OCI-LY3 (cell line): ENCODE measurements at regions not wholly inside any gene's neighbourhood (a gene's known extent, or its start where the extent isn't known, plus 50 kb on each side); places are given as distances from the start of the nearest gene placed in this dataset.

Experiments used
- H2AFZ ChIP-seq: fragments of 200-600, 300-600 bp; shearing (Covaris generic); 2 replicates; pipeline ENCODE4 v1.6.0; 2014; ENCODE audit warnings: antibody characterized with exemption, low read depth, low read length
- H3K27ac ChIP-seq: fragments of 200-600, 300-600 bp; sonication (generic); 2 replicates; pipeline ENCODE4 v1.5.1; 2014; ENCODE audit warnings: mild to moderate bottlenecking, low read length, moderate library complexity, mixed read lengths
- H3K27me3 ChIP-seq: fragments of 200-600, 300-600 bp; sonication (generic); 2 replicates; pipeline ENCODE4 v1.6.1; 2014; ENCODE audit warnings: low read depth, low read length, mixed read lengths
- H3K36me3 ChIP-seq: fragments of 200-600, 300-600 bp; sonication (generic); replicated peaks from 2 replicates; pipeline ENCODE3; 2014; ENCODE audit warnings: low read depth, low read length, mixed read lengths
- H3K4me1 ChIP-seq: fragments of 300-600, 200-600 bp; sonication (generic); 2 replicates; pipeline ENCODE4 v1.6.1; 2014; ENCODE audit warnings: low read length, mixed read lengths
- H3K4me2 ChIP-seq: fragments of 200-600, 300-600 bp; sonication (generic); 2 replicates; pipeline ENCODE4 v1.6.1; 2014; ENCODE audit warnings: low read length, mixed read lengths
- H3K4me3 ChIP-seq: fragments of 300-600, 200-600 bp; sonication (generic); 2 replicates; pipeline ENCODE4 v1.5.1; 2014; ENCODE audit warnings: antibody characterized with exemption, mild to moderate bottlenecking, low read length, moderate library complexity
- H3K79me2 ChIP-seq: fragments of 300-600, 200-600 bp; shearing (Covaris generic); 2 replicates; pipeline ENCODE4 v1.6.1; 2014; ENCODE audit warnings: mild to moderate bottlenecking, low read length, mixed read lengths
- H3K9ac ChIP-seq: fragments of 300-600, 200-600 bp; shearing (Covaris generic); 2 replicates; pipeline ENCODE4 v1.6.0; 2014; ENCODE audit warnings: mild to moderate bottlenecking, low read length, moderate library complexity
- H3K9me3 ChIP-seq: fragments of 200-600, 300-600 bp; shearing (Covaris generic); 2 replicates; pipeline ENCODE4 v1.6.1; 2014; ENCODE audit warnings: low read length, mixed read lengths; ENCODE audit not compliant: insufficient read depth
- H4K20me1 ChIP-seq: fragments of 200-600, 300-600 bp; sonication (generic); 2 replicates; pipeline ENCODE4 v1.6.1; 2016; ENCODE audit warnings: low read length, mixed read lengths; ENCODE audit not compliant: insufficient read depth
- EZH2phosphoT487 ChIP-seq: fragments of 200-600 bp; shearing (Covaris generic); IDR thresholded peaks from 2 replicates; pipeline ENCODE4 v1.6.1; 2018; ENCODE audit warnings: antibody characterized with exemption, mixed run types, low read depth
- TF ChIP-seq, protein P1 (sequence below): fragments of 200-600, 300-600 bp; sonication (generic); IDR thresholded peaks from 2 replicates; pipeline ENCODE4 v1.5.1; 2014; ENCODE audit warnings: antibody characterized with exemption, low read length, low read depth

DNA sequence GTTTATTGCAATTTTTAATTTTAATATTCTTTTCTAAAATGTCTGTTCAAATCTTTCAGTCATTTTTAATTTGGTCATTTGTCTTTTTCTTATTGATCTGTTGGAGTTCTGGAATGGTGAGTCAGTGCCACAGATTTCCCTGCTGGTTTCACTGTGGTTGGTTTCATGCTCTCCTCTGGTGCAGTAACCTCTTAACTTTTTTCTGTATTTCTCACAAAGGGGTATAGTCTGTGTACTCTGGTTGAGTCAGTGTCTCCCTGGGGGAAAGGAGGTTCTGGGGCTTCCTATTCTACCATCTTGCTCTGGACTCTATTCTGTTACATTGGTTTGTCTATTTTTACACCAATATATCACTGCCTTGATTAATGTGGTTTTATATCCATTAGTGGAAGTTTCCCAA is 178.8 kb downstream of the CSNK1G3 start:
- Histone ChIP-seq H3K36me3 (no peaks in the 10 kb centered on the region), H3K27ac (no peak overlapping the region), H4K20me1 (no peaks in the 10 kb centered on the region), H3K27me3 (no peaks in the 10 kb centered on the region), H3K4me1 (peaks cover 7% of the 10 kb centered on the region), H3K4me2 (no peak overlapping the region), H3K9me3 (no peaks in the 10 kb centered on the region), H2AFZ (no peak overlapping the region), H3K4me3 (no peak overlapping the region), H3K79me2 (no peaks in the 10 kb centered on the region), H3K9ac (no peak overlapping the region)
- TF ChIP-seq EZH2phosphoT487, result no peak
- TF ChIP-seq, protein P1, sequence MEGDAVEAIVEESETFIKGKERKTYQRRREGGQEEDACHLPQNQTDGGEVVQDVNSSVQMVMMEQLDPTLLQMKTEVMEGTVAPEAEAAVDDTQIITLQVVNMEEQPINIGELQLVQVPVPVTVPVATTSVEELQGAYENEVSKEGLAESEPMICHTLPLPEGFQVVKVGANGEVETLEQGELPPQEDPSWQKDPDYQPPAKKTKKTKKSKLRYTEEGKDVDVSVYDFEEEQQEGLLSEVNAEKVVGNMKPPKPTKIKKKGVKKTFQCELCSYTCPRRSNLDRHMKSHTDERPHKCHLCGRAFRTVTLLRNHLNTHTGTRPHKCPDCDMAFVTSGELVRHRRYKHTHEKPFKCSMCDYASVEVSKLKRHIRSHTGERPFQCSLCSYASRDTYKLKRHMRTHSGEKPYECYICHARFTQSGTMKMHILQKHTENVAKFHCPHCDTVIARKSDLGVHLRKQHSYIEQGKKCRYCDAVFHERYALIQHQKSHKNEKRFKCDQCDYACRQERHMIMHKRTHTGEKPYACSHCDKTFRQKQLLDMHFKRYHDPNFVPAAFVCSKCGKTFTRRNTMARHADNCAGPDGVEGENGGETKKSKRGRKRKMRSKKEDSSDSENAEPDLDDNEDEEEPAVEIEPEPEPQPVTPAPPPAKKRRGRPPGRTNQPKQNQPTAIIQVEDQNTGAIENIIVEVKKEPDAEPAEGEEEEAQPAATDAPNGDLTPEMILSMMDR, result no peak

DNA sequence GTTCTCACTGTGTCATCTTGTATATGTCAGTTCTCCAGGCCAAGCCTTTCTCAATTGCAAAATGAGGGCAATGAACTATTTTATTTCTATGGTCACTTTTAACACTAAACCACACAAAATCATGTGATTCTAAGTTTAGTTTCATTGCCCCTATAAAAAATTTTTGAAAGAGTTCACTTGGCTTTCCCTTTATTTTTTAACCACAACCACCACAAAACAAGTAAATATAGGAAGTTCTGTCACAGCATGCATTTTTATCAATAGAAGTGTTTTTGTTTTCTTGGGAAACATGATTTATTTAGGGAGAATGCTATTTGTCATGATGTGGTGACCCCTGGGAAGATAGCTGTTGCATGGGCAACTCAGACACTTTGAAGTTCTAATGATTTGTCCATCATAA is 169.1 kb downstream of the CSNK1G3 start:
- H3K4me1 ChIP-seq, result no peaks in the 10 kb centered on the region
- H2AFZ ChIP-seq, result no peak overlapping the region
- H3K79me2 ChIP-seq, result no peaks in the 10 kb centered on the region
- no peaks in the 10 kb centered on the region for H3K27me3 ChIP-seq
- H3K9me3 ChIP-seq, result no peaks in the 10 kb centered on the region
- no peak overlapping the region for H3K4me3 ChIP-seq
- H3K36me3 ChIP-seq, result no peaks in the 10 kb centered on the region
- no peaks in the 10 kb centered on the region for H4K20me1 ChIP-seq
- no peak for TF ChIP-seq EZH2phosphoT487
- TF ChIP-seq, protein P1, result no peak
- H3K4me2 ChIP-seq, result no peak overlapping the region
- no peak overlapping the region for H3K9ac ChIP-seq
- no peak overlapping the region for H3K27ac ChIP-seq

DNA sequence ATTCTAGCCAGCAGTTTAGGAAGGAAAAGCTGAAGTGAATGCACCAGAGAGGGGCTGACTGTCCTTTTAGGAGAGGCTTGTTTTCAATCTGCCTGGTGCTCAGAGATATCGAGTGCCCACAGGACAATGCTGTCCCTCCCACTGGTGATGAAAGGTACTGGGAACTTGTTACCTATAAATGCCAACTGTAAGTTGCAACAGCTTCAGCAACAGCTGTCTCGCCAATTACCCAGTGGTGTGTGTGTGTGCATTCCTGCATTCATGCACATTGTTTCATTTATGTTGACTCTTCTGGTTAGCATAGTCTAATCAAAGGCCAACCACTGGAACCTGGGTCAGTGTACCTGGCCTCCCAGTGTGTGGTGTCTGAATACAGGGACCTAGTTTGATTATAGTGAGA is 161.1 kb downstream of the CSNK1G3 start:
- peaks cover 12% of the 10 kb centered on the region for H3K4me1 ChIP-seq
- H3K27ac ChIP-seq, result no peak overlapping the region
- H3K4me2 ChIP-seq, result no peak overlapping the region
- no peaks in the 10 kb centered on the region for H3K27me3 ChIP-seq
- H3K79me2 ChIP-seq, result no peaks in the 10 kb centered on the region
- no peak overlapping the region for H3K4me3 ChIP-seq
- no peak for TF ChIP-seq EZH2phosphoT487
- TF ChIP-seq, protein P1, result no peak
- H3K9me3 ChIP-seq, result no peaks in the 10 kb centered on the region
- no peaks in the 10 kb centered on the region for H4K20me1 ChIP-seq
- no peaks in the 10 kb centered on the region for H3K36me3 ChIP-seq
- H2AFZ ChIP-seq, result no peak overlapping the region
- H3K9ac ChIP-seq, result no peak overlapping the region

DNA sequence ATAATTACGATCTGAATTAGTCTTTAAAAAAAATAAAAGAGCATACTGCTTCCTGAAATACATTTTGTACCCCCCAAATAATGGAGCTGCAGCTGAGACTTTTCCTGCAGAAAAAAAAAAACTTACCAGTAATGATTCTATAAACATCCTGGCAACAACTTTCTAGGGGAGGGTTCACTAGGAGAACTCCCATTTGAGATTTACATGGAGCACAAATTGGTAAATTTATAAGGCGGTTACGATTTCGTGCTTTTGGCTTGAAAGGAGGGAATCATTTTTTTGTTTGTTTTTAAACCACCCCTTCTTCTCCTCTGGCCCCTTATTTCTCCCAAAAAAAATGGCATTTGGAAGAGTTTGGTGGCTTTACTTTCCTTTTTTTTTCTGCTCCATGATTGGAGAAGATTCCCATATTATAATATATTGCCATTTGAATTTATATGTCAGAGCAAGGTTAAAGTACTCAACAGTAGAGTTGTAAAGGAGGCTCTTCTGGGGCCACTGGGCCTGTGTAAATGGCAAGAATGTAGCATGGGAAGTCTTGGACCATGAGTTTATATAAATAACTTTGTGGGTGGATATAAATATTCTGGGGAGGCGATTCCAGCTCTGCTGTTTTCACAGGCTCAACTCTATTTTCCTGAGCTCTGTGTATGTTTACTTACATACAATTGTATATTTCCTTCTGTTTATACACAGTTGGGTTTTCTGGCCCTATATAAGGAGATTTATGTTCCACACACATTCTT is 159.9 kb downstream of the CSNK1G3 start:
- Histone ChIP-seq H3K4me3 (no peak overlapping the region), H4K20me1 (no peaks in the 10 kb centered on the region), H2AFZ (no peak overlapping the region), H3K9ac (no peak overlapping the region), H3K36me3 (no peaks in the 10 kb centered on the region), H3K79me2 (no peaks in the 10 kb centered on the region), H3K4me2 (no peak overlapping the region), H3K27me3 (no peaks in the 10 kb centered on the region), H3K27ac (no peak overlapping the region), H3K4me1 (peaks cover 12% of the 10 kb centered on the region), H3K9me3 (no peaks in the 10 kb centered on the region)
- TF ChIP-seq, protein P1, result no peak
- TF ChIP-seq EZH2phosphoT487, result no peak
